Gastrocnemius medialis (tissue), 4 donors: ENCODE measurements at regions not wholly inside any gene's neighbourhood (a gene's known extent, or its start where the extent isn't known, plus 50 kb on each side); places are given as distances from the start of the nearest gene placed in this dataset.

ENCODE experiments used
- ATAC-seq, 2 donors: fragments of 150-250 bp; one replicate each; pipeline ENCODE4 v1.9.1; 2016
- DNase-seq, 2 donors: peaks; one replicate each; pipeline ENCODE4 v3.0.0-alpha.2; 2019
- H3K27ac ChIP-seq, 4 donors: fragments of 200-600 bp; sonication (generic); 1 replicate in 1 of 4; 2 replicates in 3 of 4; pipeline ENCODE4 v1.5.1; 2016 to 2018; ENCODE audit warnings: mild to moderate bottlenecking in 2 of 4, moderate library complexity in 1 of 4
- H3K27me3 ChIP-seq, 3 donors: fragments of 200-600 bp; sonication (generic) in 2 of 3; 1 replicate in 1 of 3; 2 replicates in 2 of 3; pipeline versions ENCODE4 v1.5.1 to v1.6.0; 2016 to 2019; ENCODE audit warnings: mild to moderate bottlenecking in 1 of 3, moderate library complexity in 1 of 3
- H3K36me3 ChIP-seq, 2 donors: fragments of 200-600 bp; sonication (generic) in 1 of 2; one replicate each; pipeline ENCODE4 v1.5.1; 2017 to 2018
- H3K4me1 ChIP-seq, 2 donors: fragments of 200-600 bp; sonication (generic) in 1 of 2; one replicate each; pipeline ENCODE4 v1.5.1; 2016 to 2017; ENCODE audit warnings: mild to moderate bottlenecking in 2 of 2
- H3K4me3 ChIP-seq, 4 donors: fragments of 200-600 bp; sonication (generic) in 3 of 4; 1 replicate in 1 of 4; 2 replicates in 3 of 4; pipeline ENCODE4 v1.5.1; 2016 to 2019; ENCODE audit warnings: mild to moderate bottlenecking in 2 of 4
- H3K9me3 ChIP-seq, 3 donors: fragments of 200-600 bp; sonication (generic) in 2 of 3; 1 replicate in 1 of 3; 2 replicates in 2 of 3; pipeline ENCODE4 v1.5.1; 2016 to 2019
- POLR2A ChIP-seq, 2 donors: fragments of 450-650 bp; IDR thresholded peaks; one replicate each; pipeline ENCODE4 v1.6.1; 2017; ENCODE audit warnings: antibody characterized with exemption in 2 of 2, mild to moderate bottlenecking in 2 of 2, moderate library complexity in 2 of 2
- in situ Hi-C, 4 donors: fragments of 200-750 bp; cut with MboI; loops; one replicate each; pipeline versions ENCODE4 v1.15.0 to v1.8.0; 2017; ENCODE audit warnings: low sequenced_read_pairs in 4 of 4
- intact Hi-C: fragments of 100-400 bp; cut with DNase I; formaldehyde crosslinking; loops from one replicate; pipeline ENCODE4 v1.15.1; 2023; ENCODE audit warnings: low total_unique reads
- TF ChIP-seq, protein P1 (sequence below), 5 experiments: fragments of 450-650 bp in 3 of 5; fragments of 200-600 bp in 2 of 5; sonication (generic) in 2 of 5; IDR thresholded peaks in 4 of 5; conservative IDR thresholded peaks in 1 of 5; 1 replicate in 4 of 5; 2 replicates in 1 of 5; pipeline ENCODE4 v1.5.1; 2016 to 2019; ENCODE audit warnings: antibody characterized with exemption in 5 of 5, mild to moderate bottlenecking in 3 of 5, moderate library complexity in 3 of 5

DNA sequence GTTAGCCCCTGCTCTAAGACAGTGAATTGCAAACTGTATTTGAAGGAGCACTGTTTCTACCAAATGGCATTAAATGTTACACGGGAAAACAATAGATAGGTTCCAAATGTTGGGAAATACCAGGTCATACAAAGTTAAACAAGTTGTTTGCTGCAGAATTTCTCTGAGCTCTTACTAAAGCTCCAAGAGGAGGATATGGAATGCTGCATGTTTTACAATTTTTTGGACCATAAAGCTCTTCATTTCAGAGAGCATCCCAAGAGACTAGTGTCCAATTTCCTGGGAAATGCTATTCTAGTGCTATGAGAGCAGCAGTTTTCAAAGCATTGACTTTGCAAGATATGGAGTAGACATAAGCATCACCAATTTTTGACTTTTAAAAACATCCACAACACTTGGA is 155.6 kb upstream of the CCDC68 start:
- H3K4me1 ChIP-seq, result peaks cover 3 to 7% of the 10 kb centered on the region in 2 donors
- DNase-seq (no peak), ATAC-seq (no peak)
- TF ChIP-seq POLR2A (IDR thresholded peaks at IDR 0.05), result no peak
- TF ChIP-seq, protein P1, sequence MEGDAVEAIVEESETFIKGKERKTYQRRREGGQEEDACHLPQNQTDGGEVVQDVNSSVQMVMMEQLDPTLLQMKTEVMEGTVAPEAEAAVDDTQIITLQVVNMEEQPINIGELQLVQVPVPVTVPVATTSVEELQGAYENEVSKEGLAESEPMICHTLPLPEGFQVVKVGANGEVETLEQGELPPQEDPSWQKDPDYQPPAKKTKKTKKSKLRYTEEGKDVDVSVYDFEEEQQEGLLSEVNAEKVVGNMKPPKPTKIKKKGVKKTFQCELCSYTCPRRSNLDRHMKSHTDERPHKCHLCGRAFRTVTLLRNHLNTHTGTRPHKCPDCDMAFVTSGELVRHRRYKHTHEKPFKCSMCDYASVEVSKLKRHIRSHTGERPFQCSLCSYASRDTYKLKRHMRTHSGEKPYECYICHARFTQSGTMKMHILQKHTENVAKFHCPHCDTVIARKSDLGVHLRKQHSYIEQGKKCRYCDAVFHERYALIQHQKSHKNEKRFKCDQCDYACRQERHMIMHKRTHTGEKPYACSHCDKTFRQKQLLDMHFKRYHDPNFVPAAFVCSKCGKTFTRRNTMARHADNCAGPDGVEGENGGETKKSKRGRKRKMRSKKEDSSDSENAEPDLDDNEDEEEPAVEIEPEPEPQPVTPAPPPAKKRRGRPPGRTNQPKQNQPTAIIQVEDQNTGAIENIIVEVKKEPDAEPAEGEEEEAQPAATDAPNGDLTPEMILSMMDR (IDR thresholded peaks at IDR 0.05 in 4 of 5, conservative IDR thresholded peaks at IDR 0.05 in 1 of 5), result no peak
- intact Hi-C loops (loop anchor here (10.0 kb wide), 2 partner anchors 110 to 390 kb away; no protein-coding TSS in a partner anchor), in situ Hi-C loops (loop anchor here in 1 of 4 donors (25.0 kb wide), 1 partner anchor 103 kb away; no protein-coding TSS in a partner anchor)
- no peak overlapping the region for H3K4me3 ChIP-seq
- no peaks in the 10 kb centered on the region for H3K9me3 ChIP-seq
- peak overlapping the region in 1 of 4 donors; percentile 52 for H3K27ac ChIP-seq
- no peaks in the 10 kb centered on the region for H3K27me3 ChIP-seq
- H3K36me3 ChIP-seq, result no peaks in the 10 kb centered on the region

DNA sequence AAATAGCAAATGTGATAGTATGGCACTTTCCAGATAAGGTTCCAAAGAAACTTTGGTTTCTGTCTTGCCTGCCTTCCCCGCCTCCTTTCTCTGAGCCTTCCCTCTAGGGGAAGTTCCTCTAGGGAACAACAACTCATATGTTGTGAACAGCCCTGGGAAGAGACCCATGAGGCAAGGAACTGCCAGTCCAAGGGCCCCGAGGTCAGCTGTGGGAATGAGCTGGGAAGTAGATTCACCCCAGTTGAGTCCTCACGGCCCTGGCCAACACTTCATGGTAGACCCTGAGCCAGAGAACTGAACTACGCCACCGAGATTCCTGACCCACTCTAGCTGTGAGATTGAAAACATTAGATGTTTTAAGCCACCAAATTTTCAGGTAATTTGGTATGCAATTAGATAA is 154.5 kb upstream of the CCDC68 start:
- no peak for ATAC-seq
- intact Hi-C loops, result loop anchor here (10.0 kb wide), 2 partner anchors 111 to 391 kb away; no protein-coding TSS in a partner anchor
- H3K4me1 ChIP-seq, result peaks cover 3 to 7% of the 10 kb centered on the region in 2 donors
- peak overlapping the region in 2 of 4 donors; percentile 17 to 52 for H3K27ac ChIP-seq
- TF ChIP-seq POLR2A (IDR thresholded peaks at IDR 0.05), result no peak
- TF ChIP-seq, protein P1 (IDR thresholded peaks at IDR 0.05 in 4 of 5, conservative IDR thresholded peaks at IDR 0.05 in 1 of 5), result no peak
- no peak overlapping the region for H3K4me3 ChIP-seq
- no peaks in the 10 kb centered on the region for H3K36me3 ChIP-seq
- in situ Hi-C loops, result loop anchor here in 1 of 4 donors (25.0 kb wide), 1 partner anchor 101 kb away; no protein-coding TSS in a partner anchor
- no peaks in the 10 kb centered on the region for H3K27me3 ChIP-seq
- no peaks in the 10 kb centered on the region for H3K9me3 ChIP-seq
- peak in 1 of 2 donors; percentile 11 for DNase-seq

DNA sequence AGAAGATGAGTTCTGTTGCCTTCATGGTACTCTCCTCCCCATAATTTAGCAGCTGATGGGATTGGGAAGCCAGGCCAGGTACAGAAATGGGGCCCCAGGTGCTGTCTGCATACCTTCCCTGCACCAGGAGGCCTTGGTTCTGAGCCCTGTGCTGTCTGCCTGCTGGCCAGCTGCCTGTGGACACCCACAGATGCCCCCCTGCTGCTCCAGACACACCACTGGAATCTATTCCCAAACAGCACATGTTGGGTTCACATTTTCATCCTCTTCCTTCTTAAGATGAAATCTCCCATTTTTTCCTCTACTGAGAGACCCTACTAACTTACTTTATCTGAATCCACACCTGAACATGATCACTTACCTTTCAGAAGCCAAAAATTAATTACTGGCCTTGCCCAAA is 152.0 kb upstream of the CCDC68 start:
- TF ChIP-seq, protein P1 (IDR thresholded peaks at IDR 0.05 in 4 of 5, conservative IDR thresholded peaks at IDR 0.05 in 1 of 5), result no peak
- no peak for TF ChIP-seq POLR2A (IDR thresholded peaks at IDR 0.05)
- in situ Hi-C loops, result loop anchor here in 1 of 4 donors (25.0 kb wide), 1 partner anchor 99 kb away; no protein-coding TSS in a partner anchor
- DNase-seq (no peak), ATAC-seq (no peak)
- no peaks in the 10 kb centered on the region for H3K9me3 ChIP-seq
- peaks cover 3 to 7% of the 10 kb centered on the region in 2 donors for H3K4me1 ChIP-seq
- no peak overlapping the region for H3K4me3 ChIP-seq
- intact Hi-C loops, result loop anchor here (10.0 kb wide), 2 partner anchors 114 to 394 kb away; no protein-coding TSS in a partner anchor
- H3K27me3 ChIP-seq, result no peaks in the 10 kb centered on the region
- H3K27ac ChIP-seq, result peak overlapping the region; percentile 62 to 71 (median 64)
- no peaks in the 10 kb centered on the region for H3K36me3 ChIP-seq

DNA sequence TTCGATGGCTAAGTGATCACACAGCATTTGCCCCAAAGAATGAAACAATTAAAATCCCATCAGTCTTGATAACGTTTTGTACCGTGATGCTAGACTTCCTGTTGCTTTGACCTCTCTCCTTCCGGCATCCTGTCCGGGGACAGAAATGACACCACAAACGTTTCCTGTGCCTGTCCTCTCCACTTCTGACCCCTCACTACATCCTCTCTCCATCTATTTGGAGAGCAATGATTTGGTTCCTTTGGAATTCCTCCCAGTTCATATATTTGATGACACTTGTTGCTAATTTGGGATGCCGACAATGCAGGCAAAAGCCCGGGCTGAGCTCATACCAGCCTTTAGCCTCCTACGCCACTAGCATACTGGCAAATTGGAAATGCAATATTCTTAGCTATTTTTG is 151.2 kb upstream of the CCDC68 start:
- no peaks in the 10 kb centered on the region for H3K9me3 ChIP-seq
- no peaks in the 10 kb centered on the region for H3K27me3 ChIP-seq
- H3K36me3 ChIP-seq, result no peaks in the 10 kb centered on the region
- DNase-seq, result peak in 1 of 2 donors; percentile 13
- H3K4me1 ChIP-seq, result peaks cover 3 to 7% of the 10 kb centered on the region in 2 donors
- intact Hi-C loops (loop anchor here (10.0 kb wide), 2 partner anchors 114 to 394 kb away; no protein-coding TSS in a partner anchor), in situ Hi-C loops (loop anchor here in 1 of 4 donors (25.0 kb wide), 1 partner anchor 98 kb away; no protein-coding TSS in a partner anchor)
- no peak overlapping the region for H3K4me3 ChIP-seq
- peak; percentile 78 to 83 for ATAC-seq
- TF ChIP-seq, protein P1 (IDR thresholded peaks at IDR 0.05 in 4 of 5, conservative IDR thresholded peaks at IDR 0.05 in 1 of 5), result no peak
- H3K27ac ChIP-seq, result peak overlapping the region; percentile 62 to 74 (median 70)
